Smooth muscle cell (in vitro differentiated cells): ENCODE measurements at regions not wholly inside any gene's neighbourhood (a gene's known extent, or its start where the extent isn't known, plus 50 kb on each side); places are given as distances from the start of the nearest gene placed in this dataset.

ENCODE experiments used
- DNase-seq: peaks from one replicate; lab custom pipeline; 2025; ENCODE audit not compliant: unreplicated experiment; lab: John Stamatoyannopoulos, UW
- H2AFZ ChIP-seq: fragments of 200-600 bp; sonication (generic); 2 replicates; pipeline ENCODE4 v1.6.0; 2016; ENCODE audit warnings: antibody characterized with exemption, low read depth, mild to moderate bottlenecking
- H3F3A ChIP-seq: fragments of 200-600 bp; sonication (generic); 2 replicates; pipeline ENCODE4 v1.6.0; 2017; ENCODE audit warnings: antibody characterized with exemption, low read depth
- H3K27ac ChIP-seq: fragments of 200-600 bp; sonication (generic); 2 replicates; pipeline ENCODE4 v1.5.1; 2016; ENCODE audit warnings: low read depth, mild to moderate bottlenecking
- H3K27me3 ChIP-seq: fragments of 200-600 bp; sonication (generic); 2 replicates; pipeline ENCODE4 v1.6.1; 2016; ENCODE audit warnings: low read depth, mild to moderate bottlenecking
- H3K36me3 ChIP-seq: fragments of 200-600 bp; sonication (generic); 2 replicates; pipeline ENCODE4 v1.5.1; 2016; ENCODE audit warnings: low read depth
- H3K4me1 ChIP-seq: fragments of 200-600 bp; sonication (generic); 2 replicates; pipeline ENCODE4 v1.5.1; 2016; ENCODE audit warnings: low read depth
- H3K4me2 ChIP-seq: fragments of 200-600 bp; sonication (generic); 2 replicates; pipeline ENCODE4 v1.6.0; 2016; ENCODE audit warnings: mild to moderate bottlenecking
- H3K4me3 ChIP-seq: fragments of 200-600 bp; sonication (generic); 2 replicates; pipeline ENCODE4 v1.5.1; 2016; ENCODE audit warnings: mild to moderate bottlenecking
- H3K79me2 ChIP-seq: fragments of 200-600 bp; sonication (generic); 2 replicates; pipeline ENCODE4 v1.6.0; 2016; ENCODE audit warnings: low read depth, mild to moderate bottlenecking
- H3K9ac ChIP-seq: fragments of 200-600 bp; sonication (generic); 2 replicates; pipeline ENCODE4 v1.6.0; 2016; ENCODE audit warnings: low read depth
- H3K9me3 ChIP-seq: fragments of 200-600 bp; sonication (generic); replicated peaks from 2 replicates; pipeline ENCODE4 v1.5.1; 2016; ENCODE audit warnings: low read depth
- H4K20me1 ChIP-seq: fragments of 200-600 bp; sonication (generic); 2 replicates; pipeline ENCODE4 v1.6.0; 2016; ENCODE audit warnings: low read depth
- CTCF ChIP-seq: fragments of 200-600 bp; sonication (generic); IDR thresholded peaks from 2 replicates; pipeline ENCODE4 v1.5.1; 2017; ENCODE audit warnings: borderline replicate concordance, mild to moderate bottlenecking, antibody characterized with exemption; ENCODE audit not compliant: insufficient read depth, poor library complexity, severe bottlenecking
- WGBS: methylation state at CpG from one replicate; pipeline ENCODE4 v1.1.7; 2016; ENCODE audit warnings: low lambda C conversion rate; 5-methylcytosine and 5-hydroxymethylcytosine counted together

DNA sequence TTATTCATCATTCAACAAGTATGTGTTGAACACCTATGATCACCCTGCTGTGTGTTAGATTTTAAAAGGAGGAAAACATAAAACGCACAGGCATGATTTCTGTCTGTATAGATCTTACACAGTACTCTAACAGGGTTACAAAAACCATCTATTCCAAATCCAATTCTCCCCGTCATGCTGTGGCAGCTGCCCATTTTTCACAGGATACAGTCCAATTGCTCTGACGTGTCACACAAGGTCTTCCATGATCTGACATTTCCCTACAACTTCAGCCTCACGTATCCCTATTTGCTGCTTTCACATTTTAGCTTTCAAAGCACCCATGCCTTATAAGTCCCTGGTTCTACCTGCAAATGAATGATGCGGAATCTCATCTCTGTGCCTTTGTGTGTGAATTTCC, 67.0 kb upstream of the CNTNAP4 start:
- Histone ChIP-seq H3K36me3 (no peaks in the 10 kb centered on the region), H2AFZ (no peak overlapping the region), H3F3A (no peaks in the 10 kb centered on the region), H3K27me3 (no peaks in the 10 kb centered on the region), H3K4me2 (no peak overlapping the region), H3K27ac (no peak overlapping the region), H3K4me1 (no peaks in the 10 kb centered on the region), H3K9me3 (no peaks in the 10 kb centered on the region), H3K4me3 (no peak overlapping the region), H3K9ac (no peak overlapping the region), H3K79me2 (no peaks in the 10 kb centered on the region), H4K20me1 (no peaks in the 10 kb centered on the region)
- 91% methylated on average over 5 of the region's 5 CpGs for WGBS
- DNase-seq, result no peak
- no peak for TF ChIP-seq CTCF

DNA sequence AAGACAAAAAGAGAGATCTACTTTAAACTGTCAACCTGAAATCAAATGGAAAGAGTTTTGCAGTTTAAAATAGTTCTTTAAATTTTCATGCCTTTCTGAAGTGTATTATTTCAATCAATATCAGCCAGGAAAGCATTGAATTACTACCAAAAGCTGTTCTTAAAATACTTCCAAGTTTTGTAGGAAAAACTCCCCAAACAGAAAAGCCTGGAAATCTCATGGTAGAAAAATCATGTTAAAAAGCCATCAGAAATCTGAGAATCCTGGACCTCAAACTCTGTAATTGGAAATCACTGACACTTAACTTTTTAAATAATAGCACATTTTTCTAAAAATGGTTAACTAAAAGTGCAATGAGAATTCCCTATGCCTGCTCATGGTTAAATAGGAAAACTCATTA, 63.3 kb upstream of the CNTNAP4 start:
- Histone ChIP-seq H3K4me3 (no peak overlapping the region), H3K27me3 (no peaks in the 10 kb centered on the region), H3K4me2 (no peak overlapping the region), H3F3A (no peaks in the 10 kb centered on the region), H3K9ac (no peak overlapping the region), H3K9me3 (no peaks in the 10 kb centered on the region), H3K36me3 (no peaks in the 10 kb centered on the region), H2AFZ (no peak overlapping the region), H4K20me1 (no peaks in the 10 kb centered on the region), H3K79me2 (no peaks in the 10 kb centered on the region), H3K27ac (no peak overlapping the region), H3K4me1 (no peaks in the 10 kb centered on the region)
- TF ChIP-seq CTCF, result no peak
- DNase-seq, result no peak

- Histone ChIP-seq H3K79me2 (no peaks in the 10 kb centered on the region), H3K27me3 (no peaks in the 10 kb centered on the region), H3K9ac (no peak overlapping the region), H3K27ac (no peak overlapping the region), H3K4me2 (no peak overlapping the region), H4K20me1 (no peaks in the 10 kb centered on the region), H3F3A (no peaks in the 10 kb centered on the region), H3K4me1 (no peaks in the 10 kb centered on the region), H3K9me3 (no peaks in the 10 kb centered on the region), H3K36me3 (no peaks in the 10 kb centered on the region), H2AFZ (no peak overlapping the region), H3K4me3 (no peak overlapping the region)
- 43% methylated on average over 1 of the region's 1 CpG for WGBS
- DNase-seq, result no peak
- no peak for TF ChIP-seq CTCF
These were observed 62.3 kb upstream of the CNTNAP4 start for GRCh38 chr16:76214856-76215255.

DNA sequence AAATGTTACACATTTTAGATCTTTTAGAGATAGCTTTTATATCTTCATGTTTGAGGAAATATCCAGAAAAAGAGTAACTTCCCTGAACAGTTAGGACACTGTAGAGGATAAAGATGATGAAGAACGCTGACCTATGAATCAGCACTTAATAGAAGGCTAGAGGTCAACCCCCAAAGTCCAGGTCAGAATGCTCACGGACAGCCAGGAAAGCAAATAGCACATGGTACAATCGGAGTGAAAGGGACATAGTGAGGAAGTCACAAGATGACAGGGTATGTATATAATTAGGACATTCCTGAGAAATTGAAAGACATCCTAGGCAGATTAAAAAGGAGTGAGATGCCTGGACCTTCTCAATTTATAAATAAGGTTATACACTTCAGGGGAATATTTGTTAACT, 55.1 kb upstream of the CNTNAP4 start:
- no peaks in the 10 kb centered on the region for H3K9me3 ChIP-seq

More for the DNA sequence above, 55.1 kb upstream of the CNTNAP4 start:
- no peaks in the 10 kb centered on the region for H3K36me3 ChIP-seq
- no peak overlapping the region for H2AFZ ChIP-seq
- H3K9ac ChIP-seq, result no peak overlapping the region
- H3F3A ChIP-seq, result no peaks in the 10 kb centered on the region
- H3K4me3 ChIP-seq, result no peak overlapping the region
- no peaks in the 10 kb centered on the region for H3K79me2 ChIP-seq
- TF ChIP-seq CTCF, result no peak
- 32% methylated on average over 3 of the region's 3 CpGs for WGBS
- H4K20me1 ChIP-seq, result no peaks in the 10 kb centered on the region
- H3K27me3 ChIP-seq, result no peaks in the 10 kb centered on the region
- no peak for DNase-seq
- no peak overlapping the region for H3K4me2 ChIP-seq
- H3K4me1 ChIP-seq, result no peaks in the 10 kb centered on the region
- no peak overlapping the region for H3K27ac ChIP-seq
